ENCODE measurements at regions not wholly inside any gene's neighbourhood (a gene's known extent, or its start where the extent isn't known, plus 50 kb on each side); places are given as distances from the start of the nearest gene placed in this dataset.

DNA sequence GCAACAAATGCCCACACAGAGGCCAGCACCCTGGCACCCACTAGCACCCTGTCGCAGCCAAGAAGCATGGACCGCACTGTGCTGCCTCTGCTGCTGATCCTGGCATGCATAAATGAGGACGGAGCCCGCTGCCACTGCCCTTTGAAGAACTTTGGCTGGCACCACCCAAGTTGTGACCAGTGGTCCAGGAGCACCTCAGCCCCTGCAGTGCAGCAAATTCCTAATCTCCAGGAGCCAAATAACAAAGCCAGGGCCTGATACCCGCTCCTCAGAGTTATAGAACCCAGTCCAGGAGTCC, 807.2 kb downstream of the GLUD2 start:
- in situ Hi-C loops (cut with MboI) (no loop called here), intact Hi-C loops (cut with micrococcal nuclease) (no loop called here)
- WGBS (ENCODE audit: insufficient coverage, low coverage, missing lambda C conversion rate) = 33% methylated on average over 5 of the region's 5 CpGs
- H3K4me1 ChIP-seq (replicated peaks in 1 of 2; ENCODE audit: control insufficient read depth in 2 of 2, insufficient read depth in 2 of 2, low read length in 2 of 2) = peaks cover 0 to 8% of the 10 kb centered on the region in 2 experiments; a peak in 1 of 5 replicates
- H3K4me2 ChIP-seq (ENCODE audit: insufficient read depth, low read length) = no peak overlapping the region
- H2AFZ ChIP-seq (ENCODE audit: low read depth, low read length) = no peak overlapping the region
- no peak overlapping the region for H3K27ac ChIP-seq (ENCODE audit: extremely low read depth, low read depth, low read length)
- H3K79me2 ChIP-seq (ENCODE audit: control insufficient read depth, insufficient read depth, low read length) = no peaks in the 10 kb centered on the region
- no TSS peak for BruUV-seq (replicated peaks)
- no peak overlapping the region for H3K9ac ChIP-seq (ENCODE audit: insufficient read depth in 1 of 2, low read depth in 2 of 2, low read length in 2 of 2)
- CTCF ChIA-PET (ENCODE audit: low intra/inter-chr PET ratio) = no interaction called here
- H4K20me1 ChIP-seq (replicated peaks; ENCODE audit: control insufficient read depth, insufficient read depth, low read length) = no peaks in the 10 kb centered on the region
- no peaks in the 10 kb centered on the region for H3K9me3 ChIP-seq (replicated peaks; ENCODE audit: control insufficient read depth, insufficient read depth, low read depth, low read length)
- POLR2A ChIA-PET = no interaction called here
- no peak for ATAC-seq
- no peaks in the 10 kb centered on the region for H3K36me3 ChIP-seq (ENCODE audit: control insufficient read depth, insufficient read depth, low read length)
- no peaks in the 10 kb centered on the region for H3K9me1 ChIP-seq (ENCODE audit: control insufficient read depth, insufficient read depth, low read length)
- no peak for DNase-seq (ENCODE audit: extremely low read depth in 1 of 4, low spot score in 3 of 4)
- H3K4me3 ChIP-seq = no peak overlapping the region
- no peaks in the 10 kb centered on the region for H3K27me3 ChIP-seq (ENCODE audit: control insufficient read depth in 2 of 2, insufficient read depth in 2 of 2, low read length in 2 of 2)
- FAIRE-seq = no peak
- no peak for TF ChIP-seq ZNF695 (CRISPR knock-in tag; IDR thresholded peaks at IDR 0.05)
- TF ChIP-seq NCOA6 (IDR thresholded peaks at IDR 0.05) = no peak
- TF ChIP-seq SLC30A9 (CRISPR knock-in tag; IDR thresholded peaks at IDR 0.05) = no peak
- TF ChIP-seq ERF (CRISPR knock-in tag; IDR thresholded peaks at IDR 0.05) = no peak
- TF ChIP-seq ZNF232 (CRISPR knock-in tag; IDR thresholded peaks at IDR 0.05) = no peak
- no peak for TF ChIP-seq XRCC3 (IDR thresholded peaks at IDR 0.05)
- TF ChIP-seq, protein P1, sequence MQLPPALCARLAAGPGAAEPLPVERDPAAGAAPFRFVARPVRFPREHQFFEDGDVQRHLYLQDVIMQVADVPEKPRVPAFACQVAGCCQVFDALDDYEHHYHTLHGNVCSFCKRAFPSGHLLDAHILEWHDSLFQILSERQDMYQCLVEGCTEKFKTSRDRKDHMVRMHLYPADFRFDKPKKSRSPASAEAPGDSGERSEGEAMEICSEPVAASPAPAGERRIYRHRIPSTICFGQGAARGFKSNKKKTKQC (CRISPR knock-in tag; IDR thresholded peaks at IDR 0.05) = no peak
- TF ChIP-seq FOS (IDR thresholded peaks at IDR 0.05; ENCODE audit: extremely low read depth, insufficient read length) = no peak
- no peak for TF ChIP-seq ZNF124 (CRISPR knock-in tag; IDR thresholded peaks at IDR 0.05)
- TF ChIP-seq ETS2 (tag; IDR thresholded peaks at IDR 0.05; ENCODE audit: borderline replicate concordance, poor library complexity, severe bottlenecking) = no peak
- TF ChIP-seq, protein P2, sequence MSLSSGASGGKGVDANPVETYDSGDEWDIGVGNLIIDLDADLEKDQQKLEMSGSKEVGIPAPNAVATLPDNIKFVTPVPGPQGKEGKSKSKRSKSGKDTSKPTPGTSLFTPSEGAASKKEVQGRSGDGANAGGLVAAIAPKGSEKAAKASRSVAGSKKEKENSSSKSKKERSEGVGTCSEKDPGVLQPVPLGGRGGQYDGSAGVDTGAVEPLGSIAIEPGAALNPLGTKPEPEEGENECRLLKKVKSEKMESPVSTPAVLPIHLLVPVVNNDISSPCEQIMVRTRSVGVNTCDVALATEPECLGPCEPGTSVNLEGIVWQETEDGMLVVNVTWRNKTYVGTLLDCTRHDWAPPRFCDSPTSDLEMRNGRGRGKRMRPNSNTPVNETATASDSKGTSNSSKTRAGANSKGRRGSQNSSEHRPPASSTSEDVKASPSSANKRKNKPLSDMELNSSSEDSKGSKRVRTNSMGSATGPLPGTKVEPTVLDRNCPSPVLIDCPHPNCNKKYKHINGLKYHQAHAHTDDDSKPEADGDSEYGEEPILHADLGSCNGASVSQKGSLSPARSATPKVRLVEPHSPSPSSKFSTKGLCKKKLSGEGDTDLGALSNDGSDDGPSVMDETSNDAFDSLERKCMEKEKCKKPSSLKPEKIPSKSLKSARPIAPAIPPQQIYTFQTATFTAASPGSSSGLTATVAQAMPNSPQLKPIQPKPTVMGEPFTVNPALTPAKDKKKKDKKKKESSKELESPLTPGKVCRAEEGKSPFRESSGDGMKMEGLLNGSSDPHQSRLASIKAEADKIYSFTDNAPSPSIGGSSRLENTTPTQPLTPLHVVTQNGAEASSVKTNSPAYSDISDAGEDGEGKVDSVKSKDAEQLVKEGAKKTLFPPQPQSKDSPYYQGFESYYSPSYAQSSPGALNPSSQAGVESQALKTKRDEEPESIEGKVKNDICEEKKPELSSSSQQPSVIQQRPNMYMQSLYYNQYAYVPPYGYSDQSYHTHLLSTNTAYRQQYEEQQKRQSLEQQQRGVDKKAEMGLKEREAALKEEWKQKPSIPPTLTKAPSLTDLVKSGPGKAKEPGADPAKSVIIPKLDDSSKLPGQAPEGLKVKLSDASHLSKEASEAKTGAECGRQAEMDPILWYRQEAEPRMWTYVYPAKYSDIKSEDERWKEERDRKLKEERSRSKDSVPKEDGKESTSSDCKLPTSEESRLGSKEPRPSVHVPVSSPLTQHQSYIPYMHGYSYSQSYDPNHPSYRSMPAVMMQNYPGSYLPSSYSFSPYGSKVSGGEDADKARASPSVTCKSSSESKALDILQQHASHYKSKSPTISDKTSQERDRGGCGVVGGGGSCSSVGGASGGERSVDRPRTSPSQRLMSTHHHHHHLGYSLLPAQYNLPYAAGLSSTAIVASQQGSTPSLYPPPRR (CRISPR knock-in tag; IDR thresholded peaks at IDR 0.05; ENCODE audit: borderline replicate concordance) = no peak
- TF ChIP-seq, protein P3, sequence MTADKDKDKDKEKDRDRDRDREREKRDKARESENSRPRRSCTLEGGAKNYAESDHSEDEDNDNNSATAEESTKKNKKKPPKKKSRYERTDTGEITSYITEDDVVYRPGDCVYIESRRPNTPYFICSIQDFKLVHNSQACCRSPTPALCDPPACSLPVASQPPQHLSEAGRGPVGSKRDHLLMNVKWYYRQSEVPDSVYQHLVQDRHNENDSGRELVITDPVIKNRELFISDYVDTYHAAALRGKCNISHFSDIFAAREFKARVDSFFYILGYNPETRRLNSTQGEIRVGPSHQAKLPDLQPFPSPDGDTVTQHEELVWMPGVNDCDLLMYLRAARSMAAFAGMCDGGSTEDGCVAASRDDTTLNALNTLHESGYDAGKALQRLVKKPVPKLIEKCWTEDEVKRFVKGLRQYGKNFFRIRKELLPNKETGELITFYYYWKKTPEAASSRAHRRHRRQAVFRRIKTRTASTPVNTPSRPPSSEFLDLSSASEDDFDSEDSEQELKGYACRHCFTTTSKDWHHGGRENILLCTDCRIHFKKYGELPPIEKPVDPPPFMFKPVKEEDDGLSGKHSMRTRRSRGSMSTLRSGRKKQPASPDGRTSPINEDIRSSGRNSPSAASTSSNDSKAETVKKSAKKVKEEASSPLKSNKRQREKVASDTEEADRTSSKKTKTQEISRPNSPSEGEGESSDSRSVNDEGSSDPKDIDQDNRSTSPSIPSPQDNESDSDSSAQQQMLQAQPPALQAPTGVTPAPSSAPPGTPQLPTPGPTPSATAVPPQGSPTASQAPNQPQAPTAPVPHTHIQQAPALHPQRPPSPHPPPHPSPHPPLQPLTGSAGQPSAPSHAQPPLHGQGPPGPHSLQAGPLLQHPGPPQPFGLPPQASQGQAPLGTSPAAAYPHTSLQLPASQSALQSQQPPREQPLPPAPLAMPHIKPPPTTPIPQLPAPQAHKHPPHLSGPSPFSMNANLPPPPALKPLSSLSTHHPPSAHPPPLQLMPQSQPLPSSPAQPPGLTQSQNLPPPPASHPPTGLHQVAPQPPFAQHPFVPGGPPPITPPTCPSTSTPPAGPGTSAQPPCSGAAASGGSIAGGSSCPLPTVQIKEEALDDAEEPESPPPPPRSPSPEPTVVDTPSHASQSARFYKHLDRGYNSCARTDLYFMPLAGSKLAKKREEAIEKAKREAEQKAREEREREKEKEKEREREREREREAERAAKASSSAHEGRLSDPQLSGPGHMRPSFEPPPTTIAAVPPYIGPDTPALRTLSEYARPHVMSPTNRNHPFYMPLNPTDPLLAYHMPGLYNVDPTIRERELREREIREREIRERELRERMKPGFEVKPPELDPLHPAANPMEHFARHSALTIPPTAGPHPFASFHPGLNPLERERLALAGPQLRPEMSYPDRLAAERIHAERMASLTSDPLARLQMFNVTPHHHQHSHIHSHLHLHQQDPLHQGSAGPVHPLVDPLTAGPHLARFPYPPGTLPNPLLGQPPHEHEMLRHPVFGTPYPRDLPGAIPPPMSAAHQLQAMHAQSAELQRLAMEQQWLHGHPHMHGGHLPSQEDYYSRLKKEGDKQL (CRISPR knock-in tag; IDR thresholded peaks at IDR 0.05; ENCODE audit: borderline replicate concordance) = no peak
- no peak for TF ChIP-seq PHB2 (IDR thresholded peaks at IDR 0.05; ENCODE audit: low read depth)
- no peak for TF ChIP-seq ZNF316 (IDR thresholded peaks at IDR 0.05)
- TF ChIP-seq TRIM28 (IDR thresholded peaks at IDR 0.05) = no peak

All from K562 (cell line).